ENCODE measurements at regions not wholly inside any gene's neighbourhood (a gene's known extent, or its start where the extent isn't known, plus 50 kb on each side); places are given as distances from the start of the nearest gene placed in this dataset.

- DNase-seq (ENCODE audit: low spot score), result no peak
- no peak for TF ChIP-seq CTCF (IDR thresholded peaks at IDR 0.05; ENCODE audit: extremely low read depth, missing control alignments)
These were observed 103.3 kb upstream of the RBBP8 start for GRCh38 chr18:22829781-22830180.

- no peak for TF ChIP-seq CTCF (IDR thresholded peaks at IDR 0.05; ENCODE audit: extremely low read depth, missing control alignments)
- DNase-seq (ENCODE audit: low spot score), result no peak
These were observed 102.6 kb upstream of the RBBP8 start for GRCh38 chr18:22830511-22830910.

- TF ChIP-seq CTCF (IDR thresholded peaks at IDR 0.05; ENCODE audit: extremely low read depth, missing control alignments), result no peak
- no peak for DNase-seq (ENCODE audit: low spot score)
These were observed 101.7 kb upstream of the RBBP8 start for GRCh38 chr18:22831441-22831904.

- no peak for TF ChIP-seq CTCF (IDR thresholded peaks at IDR 0.05; ENCODE audit: extremely low read depth, missing control alignments)
- DNase-seq (ENCODE audit: low spot score), result no peak
These were observed 96.2 kb upstream of the RBBP8 start for GRCh38 chr18:22836932-22837331.

GRCh38 chr18:22838221-22838620 is 94.9 kb upstream of the RBBP8 start:
- TF ChIP-seq CTCF (IDR thresholded peaks at IDR 0.05; ENCODE audit: extremely low read depth, missing control alignments), result no peak
- no peak for DNase-seq (ENCODE audit: low spot score)

- DNase-seq (ENCODE audit: low spot score), result peak; percentile 9
- TF ChIP-seq CTCF (IDR thresholded peaks at IDR 0.05; ENCODE audit: extremely low read depth, missing control alignments), result no peak
These were observed 94.4 kb upstream of the RBBP8 start for GRCh38 chr18:22838639-22839277.

GRCh38 chr18:22839340-22839821 is 93.7 kb upstream of the RBBP8 start:
- DNase-seq (ENCODE audit: low spot score), result peak; percentile 11
- TF ChIP-seq CTCF (IDR thresholded peaks at IDR 0.05; ENCODE audit: extremely low read depth, missing control alignments), result no peak

Measured in GM20000 (cell line).